ENCODE measurements at regions not wholly inside any gene's neighbourhood (a gene's known extent, or its start where the extent isn't known, plus 50 kb on each side); places are given as distances from the start of the nearest gene placed in this dataset.
A peak's percentile ranks its signal among the peaks of the same experiment; 100 is the strongest.

- peak; percentile 99 for TF ChIP-seq RNF219 (CRISPR knock-in tag; IDR thresholded peaks at IDR 0.05)
- peak; percentile 99 for TF ChIP-seq SIN3A (IDR thresholded peaks at IDR 0.05; ENCODE audit: borderline replicate concordance, low read depth, low read length)
- TF ChIP-seq YEATS2 (CRISPR knock-in tag; IDR thresholded peaks at IDR 0.05; ENCODE audit: borderline replicate concordance) = peak; percentile 92; the same call in 1 of the 2 replicates
- no peak for TF ChIP-seq SNRNP70 (IDR thresholded peaks at IDR 0.05; ENCODE audit: low read depth, low read length)
- peak; percentile 98 for TF ChIP-seq ATF2 (CRISPR knock-in tag; IDR thresholded peaks at IDR 0.05)
- peak; percentile 81; the same call in 1 of the 2 replicates for TF ChIP-seq DMAP1 (CRISPR knock-in tag; IDR thresholded peaks at IDR 0.05)
- TF ChIP-seq ARID3A (IDR thresholded peaks at IDR 0.05; ENCODE audit: low read depth, low read length) = no peak
- peak; percentile 97 for TF ChIP-seq ZNF17 (CRISPR knock-in tag; IDR thresholded peaks at IDR 0.05)
- peak; percentile 94 for TF ChIP-seq ZBTB37 (CRISPR knock-in tag; IDR thresholded peaks at IDR 0.05)
- no peak for TF ChIP-seq FIP1L1 (IDR thresholded peaks at IDR 0.05; ENCODE audit: borderline replicate concordance, insufficient read depth, low read depth, low read length)
- no peak for TF ChIP-seq PTBP1 (IDR thresholded peaks at IDR 0.05; ENCODE audit: low read depth, low read length, poor library complexity, severe bottlenecking)
- peak; percentile 85; the same call in 1 of the 2 replicates for TF ChIP-seq ZNF512B (CRISPR knock-in tag; IDR thresholded peaks at IDR 0.05; ENCODE audit: borderline replicate concordance)
- peak; percentile 99 for TF ChIP-seq ZFYVE20 (CRISPR knock-in tag; IDR thresholded peaks at IDR 0.05; ENCODE audit: borderline replicate concordance, low read depth)
- no peak for TF ChIP-seq TCF12 (IDR thresholded peaks at IDR 0.05)
- TF ChIP-seq TCF12 (CRISPR knock-in tag; IDR thresholded peaks at IDR 0.05) = peak; percentile 84; the same call in 1 of the 2 replicates
- TF ChIP-seq LBX2 (CRISPR knock-in tag; IDR thresholded peaks at IDR 0.05; ENCODE audit: borderline replicate concordance) = peak; percentile 99
- TF ChIP-seq KAT2B (IDR thresholded peaks at IDR 0.05; ENCODE audit: borderline replicate concordance, low read depth, low read length) = no peak
Measured at GRCh38 chr11:70650075-70650909, 252.0 kb downstream of the CTTN start (continued).
